Loucy (cell line): ENCODE measurements at regions not wholly inside any gene's neighbourhood (a gene's known extent, or its start where the extent isn't known, plus 50 kb on each side); places are given as distances from the start of the nearest gene placed in this dataset.

ENCODE experiments used
- EZH2phosphoT487 ChIP-seq: fragments of 200-600 bp; IDR thresholded peaks from 2 replicates; pipeline ENCODE4 v1.6.1; 2018; ENCODE audit warnings: antibody characterized with exemption, mild to moderate bottlenecking, moderate library complexity, borderline replicate concordance
- TF ChIP-seq, protein P1 (sequence below): fragments of 200-600 bp; sonication (generic); conservative IDR thresholded peaks from 2 replicates; pipeline ENCODE4 v1.5.1; 2014; ENCODE audit warnings: mild to moderate bottlenecking, antibody characterized with exemption, low read length

- TF ChIP-seq, protein P1, sequence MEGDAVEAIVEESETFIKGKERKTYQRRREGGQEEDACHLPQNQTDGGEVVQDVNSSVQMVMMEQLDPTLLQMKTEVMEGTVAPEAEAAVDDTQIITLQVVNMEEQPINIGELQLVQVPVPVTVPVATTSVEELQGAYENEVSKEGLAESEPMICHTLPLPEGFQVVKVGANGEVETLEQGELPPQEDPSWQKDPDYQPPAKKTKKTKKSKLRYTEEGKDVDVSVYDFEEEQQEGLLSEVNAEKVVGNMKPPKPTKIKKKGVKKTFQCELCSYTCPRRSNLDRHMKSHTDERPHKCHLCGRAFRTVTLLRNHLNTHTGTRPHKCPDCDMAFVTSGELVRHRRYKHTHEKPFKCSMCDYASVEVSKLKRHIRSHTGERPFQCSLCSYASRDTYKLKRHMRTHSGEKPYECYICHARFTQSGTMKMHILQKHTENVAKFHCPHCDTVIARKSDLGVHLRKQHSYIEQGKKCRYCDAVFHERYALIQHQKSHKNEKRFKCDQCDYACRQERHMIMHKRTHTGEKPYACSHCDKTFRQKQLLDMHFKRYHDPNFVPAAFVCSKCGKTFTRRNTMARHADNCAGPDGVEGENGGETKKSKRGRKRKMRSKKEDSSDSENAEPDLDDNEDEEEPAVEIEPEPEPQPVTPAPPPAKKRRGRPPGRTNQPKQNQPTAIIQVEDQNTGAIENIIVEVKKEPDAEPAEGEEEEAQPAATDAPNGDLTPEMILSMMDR = peak; percentile 54
- no peak for TF ChIP-seq EZH2phosphoT487
These were observed 121.7 kb upstream of the DIPK2B start for GRCh38 chrX:45322382-45322781.
